ENCODE measurements at regions not wholly inside any gene's neighbourhood (a gene's known extent, or its start where the extent isn't known, plus 50 kb on each side); places are given as distances from the start of the nearest gene placed in this dataset.

GRCh38 chr17:73806768-73807167, 162.5 kb upstream of the SDK2 start:
- no peak for DNase-seq

- no peak for DNase-seq
These were observed 169.0 kb upstream of the SDK2 start for GRCh38 chr17:73813201-73813600.

GRCh38 chr17:73814075-73814474, 169.8 kb upstream of the SDK2 start:
- DNase-seq = no peak

- no peak for DNase-seq
These were observed 171.2 kb upstream of the SDK2 start for GRCh38 chr17:73815474-73815873.

GRCh38 chr17:73819440-73820395, 175.5 kb upstream of the SDK2 start:
- no peak for DNase-seq

GRCh38 chr17:73820686-73821448, 176.6 kb upstream of the SDK2 start:
- peak in 6 of 56 donors; percentile 8 to 19 (median 15) for DNase-seq

- no peak for DNase-seq
These were observed 177.4 kb upstream of the SDK2 start for GRCh38 chr17:73821665-73822064.

- no peak for DNase-seq
These were observed 178.1 kb upstream of the SDK2 start for GRCh38 chr17:73822371-73822770.

GRCh38 chr17:73823684-73824083, 179.4 kb upstream of the SDK2 start:
- DNase-seq = no peak

- no peak for DNase-seq
These were observed 180.1 kb upstream of the SDK2 start for GRCh38 chr17:73824321-73824720.

- DNase-seq = no peak
These were observed 182.1 kb upstream of the SDK2 start for GRCh38 chr17:73826181-73826871.

- DNase-seq = no peak
These were observed 182.6 kb upstream of the SDK2 start for GRCh38 chr17:73826872-73827228.

GRCh38 chr17:73827627-73828291, 183.5 kb upstream of the SDK2 start:
- no peak for DNase-seq

- peak in 3 of 56 donors; percentile 25 to 61 (median 30) for DNase-seq
These were observed 185.5 kb upstream of the SDK2 start for GRCh38 chr17:73829676-73830280.

GRCh38 chr17:73831699-73832098, 187.5 kb upstream of the SDK2 start:
- DNase-seq = no peak

- no peak for DNase-seq
These were observed 189.7 kb upstream of the SDK2 start for GRCh38 chr17:73833775-73834488.

GRCh38 chr17:73834684-73835343, 190.6 kb upstream of the SDK2 start:
- no peak for DNase-seq

GRCh38 chr17:73835605-73836004, 191.4 kb upstream of the SDK2 start:
- no peak for DNase-seq

- no peak for DNase-seq
These were observed 194.6 kb upstream of the SDK2 start for GRCh38 chr17:73838815-73839214.

GRCh38 chr17:73840829-73841228, 196.6 kb upstream of the SDK2 start:
- DNase-seq = no peak
